ENCODE measurements at regions not wholly inside any gene's neighbourhood (a gene's known extent, or its start where the extent isn't known, plus 50 kb on each side); places are given as distances from the start of the nearest gene placed in this dataset.

- DNase-seq, result no peak
These were observed 164.3 kb upstream of the AKR1E2 start for GRCh38 chr10:4661511-4662255.

GRCh38 chr10:4658777-4659176, 167.2 kb upstream of the AKR1E2 start:
- no peak for DNase-seq

- peak; percentile 58 for DNase-seq
These were observed 169.3 kb upstream of the AKR1E2 start for GRCh38 chr10:4656576-4657194.

GRCh38 chr10:4655879-4656278, 170.1 kb upstream of the AKR1E2 start:
- no peak for DNase-seq

GRCh38 chr10:4655406-4655805, 170.6 kb upstream of the AKR1E2 start:
- no peak for DNase-seq

- DNase-seq, result no peak
These were observed 171.5 kb upstream of the AKR1E2 start for GRCh38 chr10:4654496-4654895.

GRCh38 chr10:4653160-4653559, 172.8 kb upstream of the AKR1E2 start:
- DNase-seq, result no peak

GRCh38 chr10:4652111-4653010, 173.6 kb upstream of the AKR1E2 start:
- DNase-seq, result peak; percentile 43

GRCh38 chr10:4651404-4652037, 174.5 kb upstream of the AKR1E2 start:
- peak; percentile 47 for DNase-seq

GRCh38 chr10:4650582-4650981, 175.4 kb upstream of the AKR1E2 start:
- DNase-seq, result no peak

- no peak for DNase-seq
These were observed 176.0 kb upstream of the AKR1E2 start for GRCh38 chr10:4649886-4650508.

- DNase-seq, result no peak
These were observed 176.5 kb upstream of the AKR1E2 start for GRCh38 chr10:4649471-4649870.

- DNase-seq, result no peak
These were observed 177.0 kb upstream of the AKR1E2 start for GRCh38 chr10:4648999-4649398.

GRCh38 chr10:4647109-4647785, 178.8 kb upstream of the AKR1E2 start:
- no peak for DNase-seq

GRCh38 chr10:4646547-4646946, 179.5 kb upstream of the AKR1E2 start:
- DNase-seq, result no peak

- no peak for DNase-seq
These were observed 180.2 kb upstream of the AKR1E2 start for GRCh38 chr10:4645836-4646235.

GRCh38 chr10:4643471-4643870, 182.5 kb upstream of the AKR1E2 start:
- no peak for DNase-seq

- no peak for DNase-seq
These were observed 186.0 kb upstream of the AKR1E2 start for GRCh38 chr10:4639960-4640359.

- DNase-seq, result no peak
These were observed 187.9 kb upstream of the AKR1E2 start for GRCh38 chr10:4638099-4638498.

- DNase-seq, result no peak
These were observed 188.3 kb upstream of the AKR1E2 start for GRCh38 chr10:4637657-4638056.

GRCh38 chr10:4635883-4636282, 190.1 kb upstream of the AKR1E2 start:
- DNase-seq, result no peak

GRCh38 chr10:4635388-4635787, 190.6 kb upstream of the AKR1E2 start:
- no peak for DNase-seq
